ENCODE measurements at regions not wholly inside any gene's neighbourhood (a gene's known extent, or its start where the extent isn't known, plus 50 kb on each side); places are given as distances from the start of the nearest gene placed in this dataset.

DNA sequence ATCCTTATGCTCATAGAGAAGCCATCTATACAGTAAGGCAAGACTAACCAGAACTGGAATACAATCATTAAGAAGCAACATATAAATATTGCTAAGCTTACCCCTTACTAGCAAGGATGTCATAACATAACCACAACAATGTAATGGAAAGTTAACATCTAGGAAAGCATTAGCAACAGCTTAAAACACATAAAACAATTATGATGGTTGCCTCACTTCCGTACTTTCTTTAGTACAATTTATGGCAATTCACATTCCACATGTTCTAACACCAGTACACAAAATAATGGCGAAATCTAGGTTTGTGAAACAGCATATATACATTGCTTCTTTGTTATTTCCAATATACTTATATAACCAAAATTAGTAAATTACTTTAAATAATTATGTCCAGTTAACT is 195.0 kb downstream of the AHR start:
- TF ChIP-seq ZFX (IDR thresholded peaks at IDR 0.05), result no peak
- TF ChIP-seq, protein P1, sequence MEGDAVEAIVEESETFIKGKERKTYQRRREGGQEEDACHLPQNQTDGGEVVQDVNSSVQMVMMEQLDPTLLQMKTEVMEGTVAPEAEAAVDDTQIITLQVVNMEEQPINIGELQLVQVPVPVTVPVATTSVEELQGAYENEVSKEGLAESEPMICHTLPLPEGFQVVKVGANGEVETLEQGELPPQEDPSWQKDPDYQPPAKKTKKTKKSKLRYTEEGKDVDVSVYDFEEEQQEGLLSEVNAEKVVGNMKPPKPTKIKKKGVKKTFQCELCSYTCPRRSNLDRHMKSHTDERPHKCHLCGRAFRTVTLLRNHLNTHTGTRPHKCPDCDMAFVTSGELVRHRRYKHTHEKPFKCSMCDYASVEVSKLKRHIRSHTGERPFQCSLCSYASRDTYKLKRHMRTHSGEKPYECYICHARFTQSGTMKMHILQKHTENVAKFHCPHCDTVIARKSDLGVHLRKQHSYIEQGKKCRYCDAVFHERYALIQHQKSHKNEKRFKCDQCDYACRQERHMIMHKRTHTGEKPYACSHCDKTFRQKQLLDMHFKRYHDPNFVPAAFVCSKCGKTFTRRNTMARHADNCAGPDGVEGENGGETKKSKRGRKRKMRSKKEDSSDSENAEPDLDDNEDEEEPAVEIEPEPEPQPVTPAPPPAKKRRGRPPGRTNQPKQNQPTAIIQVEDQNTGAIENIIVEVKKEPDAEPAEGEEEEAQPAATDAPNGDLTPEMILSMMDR (conservative IDR thresholded peaks at IDR 0.05), result no peak
- no peak overlapping the region for H3K27ac ChIP-seq

DNA sequence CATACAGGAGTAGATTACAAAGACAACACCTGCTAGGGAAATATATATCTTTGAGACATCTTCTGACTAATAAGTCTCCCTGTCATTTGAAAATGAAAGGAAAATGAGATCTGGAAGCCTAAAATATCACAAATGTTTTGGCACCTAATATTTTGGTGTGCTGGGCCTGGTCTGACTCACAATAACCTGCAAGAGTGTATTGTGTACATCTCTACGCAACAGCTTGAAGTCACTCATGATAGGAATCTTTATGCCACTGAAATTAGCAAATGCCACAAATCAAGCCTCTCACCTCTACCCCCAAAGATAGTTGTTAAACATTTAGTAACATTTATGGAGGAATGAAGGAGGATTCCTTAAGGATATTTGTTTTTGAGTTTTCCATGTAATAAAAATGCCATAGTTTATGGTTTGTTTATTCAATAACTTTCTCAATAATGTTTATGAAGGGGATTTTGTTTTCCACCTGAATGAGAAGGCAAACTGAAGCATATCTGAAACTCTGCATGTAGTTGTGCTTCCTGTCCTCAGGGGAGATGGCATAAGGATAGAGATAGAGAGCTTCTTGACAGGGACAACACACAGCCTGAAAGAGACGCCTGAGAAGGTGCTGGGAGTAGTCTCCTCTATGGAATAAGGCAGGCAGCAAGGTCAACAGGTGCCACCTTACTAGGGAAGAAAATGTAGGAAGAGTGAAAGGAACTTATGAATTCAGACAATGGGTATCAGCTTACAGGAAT is 197.4 kb downstream of the AHR start:
- TF ChIP-seq ZFX (IDR thresholded peaks at IDR 0.05), result no peak
- TF ChIP-seq, protein P1 (conservative IDR thresholded peaks at IDR 0.05), result no peak
- H3K27ac ChIP-seq, result no peak overlapping the region

DNA sequence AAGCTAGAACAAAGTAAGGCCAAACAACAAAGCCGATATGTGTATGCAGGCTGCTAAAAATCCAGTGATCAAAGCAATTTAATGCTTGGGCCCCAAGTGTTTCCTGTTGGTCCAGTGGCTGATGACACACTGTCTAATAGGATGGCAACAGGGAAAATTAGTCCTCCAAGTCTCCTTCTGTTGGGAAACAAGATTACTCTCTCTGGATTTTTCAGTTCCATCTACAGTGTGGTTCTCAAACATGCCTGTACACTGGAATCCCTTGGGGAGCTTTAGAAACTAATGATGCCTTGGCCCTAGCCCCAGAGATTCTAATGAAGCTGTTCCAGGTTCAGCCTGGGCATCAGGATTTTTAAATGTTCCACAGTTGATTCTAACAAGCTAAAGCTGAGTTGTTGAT is 198.7 kb downstream of the AHR start:
- H3K27ac ChIP-seq, result no peak overlapping the region
- no peak for TF ChIP-seq ZFX (IDR thresholded peaks at IDR 0.05)
- TF ChIP-seq, protein P1 (conservative IDR thresholded peaks at IDR 0.05), result no peak

DNA sequence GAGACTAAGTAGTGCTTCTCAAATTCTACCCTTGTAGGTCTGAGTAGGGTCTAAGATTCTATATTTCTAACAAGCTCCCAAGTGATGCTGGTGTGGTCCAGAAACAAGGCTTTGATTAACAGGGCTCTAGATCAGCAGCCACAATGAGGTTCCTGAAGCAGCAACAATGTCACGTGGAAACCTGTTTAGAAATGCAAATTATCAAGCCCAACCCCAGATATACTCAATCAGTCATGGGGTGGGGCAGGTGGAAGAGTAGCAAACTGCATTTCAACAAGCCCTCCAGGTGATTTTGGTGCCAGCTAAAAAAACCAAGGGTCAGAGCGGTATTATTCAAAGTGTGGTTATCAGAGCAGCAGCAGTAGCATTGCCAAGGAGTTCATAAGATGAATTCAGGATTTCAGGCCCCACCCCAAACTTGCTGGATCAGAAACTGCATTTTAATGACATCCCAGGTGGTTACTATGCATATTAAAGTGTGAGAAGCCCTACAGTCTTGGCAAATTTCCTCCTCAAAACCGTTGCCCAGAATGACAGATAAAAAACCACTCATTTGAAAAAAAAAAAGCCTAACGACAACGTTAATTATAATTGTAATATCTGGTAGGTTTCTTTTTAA is 199.2 kb downstream of the AHR start:
- H3K27ac ChIP-seq, result no peak overlapping the region
- TF ChIP-seq, protein P1 (conservative IDR thresholded peaks at IDR 0.05), result no peak

DNA sequence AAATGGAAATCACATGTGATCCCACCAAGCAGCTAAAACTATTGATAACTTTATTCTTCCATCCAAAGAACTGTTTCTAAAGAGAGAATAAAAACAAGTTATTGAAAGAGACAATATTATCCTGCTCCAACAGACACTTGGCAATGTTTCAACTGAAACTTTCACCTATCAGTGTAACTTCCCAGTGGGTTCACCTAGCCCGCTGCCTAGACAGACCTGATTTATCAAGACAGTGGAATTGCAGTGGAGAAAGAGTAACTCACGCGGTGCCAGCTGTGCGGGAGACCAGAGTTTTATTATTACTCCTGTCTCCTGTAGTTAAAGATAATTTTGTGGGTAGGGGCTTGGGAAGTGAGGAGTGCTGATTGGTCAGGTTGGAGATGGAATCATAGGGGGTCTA is 199.8 kb downstream of the AHR start:
- no peak overlapping the region for H3K27ac ChIP-seq
- TF ChIP-seq, protein P1 (conservative IDR thresholded peaks at IDR 0.05), result no peak
- TF ChIP-seq ZFX (IDR thresholded peaks at IDR 0.05), result no peak

DNA sequence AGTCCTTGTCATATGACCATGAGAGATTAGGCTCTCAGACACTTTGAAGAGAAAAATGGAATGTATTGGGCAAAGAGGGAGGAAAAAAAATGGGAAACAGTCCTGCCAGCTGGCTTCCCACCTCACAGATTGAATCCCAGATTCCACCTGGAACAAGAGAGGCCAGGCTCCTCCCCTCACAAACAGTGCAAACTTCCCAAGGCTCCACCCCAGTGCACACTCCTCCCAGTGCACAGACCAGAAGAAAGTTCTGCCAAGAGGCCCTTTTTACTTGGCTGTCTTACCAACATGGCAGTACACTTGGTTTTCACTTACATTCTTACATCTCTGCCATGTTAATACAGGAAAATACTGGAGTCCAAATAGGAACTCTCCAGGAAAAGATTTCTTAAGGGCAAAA is 202.3 kb downstream of the AHR start:
- no peak overlapping the region for H3K27ac ChIP-seq
- TF ChIP-seq, protein P1 (conservative IDR thresholded peaks at IDR 0.05), result no peak
- no peak for TF ChIP-seq ZFX (IDR thresholded peaks at IDR 0.05)

DNA sequence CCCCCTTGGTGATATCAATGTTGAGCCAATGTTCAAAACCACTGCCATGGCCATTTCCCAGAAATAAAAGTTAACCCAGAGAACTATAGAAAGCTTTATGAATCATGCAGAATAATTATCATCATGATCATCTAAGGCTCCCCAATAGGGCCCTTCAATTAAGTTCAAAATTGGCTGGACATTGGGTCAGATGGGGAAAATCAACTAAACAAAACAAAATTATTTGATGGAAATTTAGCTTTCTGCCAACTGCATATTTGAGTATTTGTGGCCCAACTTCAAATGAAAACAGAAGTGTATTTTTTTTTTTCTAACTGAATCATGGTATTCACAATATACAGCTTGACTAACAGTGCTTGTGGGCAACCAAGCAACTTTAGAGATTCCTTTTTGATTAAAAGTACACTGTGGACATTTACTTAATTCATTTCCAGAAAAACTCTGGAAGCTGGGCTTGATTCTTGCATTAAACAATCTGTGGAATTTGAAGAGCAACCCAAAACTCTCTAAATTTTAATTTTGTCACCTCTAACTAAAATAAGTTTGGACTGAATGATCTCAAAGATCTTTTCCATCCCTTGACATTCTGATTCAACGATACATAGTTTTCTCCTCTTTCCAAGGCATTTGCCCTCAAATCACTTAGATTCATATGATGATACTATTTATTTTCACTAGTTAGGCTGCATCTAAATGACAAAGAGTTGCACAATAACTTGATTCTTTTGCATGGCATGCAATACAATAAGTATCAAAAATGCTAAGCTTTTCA is 203.2 kb downstream of the AHR start:
- TF ChIP-seq ZFX (IDR thresholded peaks at IDR 0.05), result no peak
- TF ChIP-seq, protein P1 (conservative IDR thresholded peaks at IDR 0.05), result no peak
- no peak overlapping the region for H3K27ac ChIP-seq
